Ishikawa (cell line): ENCODE measurements at regions not wholly inside any gene's neighbourhood (a gene's known extent, or its start where the extent isn't known, plus 50 kb on each side); places are given as distances from the start of the nearest gene placed in this dataset.

Source experiments
- CEBPB ChIP-seq: IDR thresholded peaks from 2 replicates; pipeline ENCODE4 v1.6.1; 2012
- CREB1 ChIP-seq: IDR thresholded peaks from 2 replicates; pipeline ENCODE4 v1.6.1; 2012; ENCODE audit warnings: low read depth
- EGR1 ChIP-seq: IDR thresholded peaks from 2 replicates; pipeline ENCODE4 v1.6.1; 2012
- EP300 ChIP-seq: IDR thresholded peaks from 2 replicates; pipeline ENCODE4 v1.6.1; 2012; ENCODE audit warnings: borderline replicate concordance
- FOXM1 ChIP-seq: IDR thresholded peaks from 2 replicates; pipeline ENCODE4 v1.6.1; 2012; ENCODE audit warnings: low read depth, borderline replicate concordance
- MAX ChIP-seq: IDR thresholded peaks from 2 replicates; pipeline ENCODE4 v1.6.1; 2012
- NFIC ChIP-seq: IDR thresholded peaks from 2 replicates; pipeline ENCODE4 v1.6.1; 2012
- RAD21 ChIP-seq: IDR thresholded peaks from 2 replicates; pipeline ENCODE4 v1.6.1; 2012; ENCODE audit warnings: low read depth
- REST ChIP-seq: IDR thresholded peaks from 2 replicates; pipeline ENCODE4 v1.6.1; 2012; ENCODE audit warnings: low read depth, mild to moderate bottlenecking
- TAF1 ChIP-seq: IDR thresholded peaks from 2 replicates; pipeline ENCODE4 v1.6.1; 2012; ENCODE audit warnings: low read depth, mild to moderate bottlenecking
- TCF12 ChIP-seq: IDR thresholded peaks from 2 replicates; pipeline ENCODE4 v1.6.1; 2012; ENCODE audit warnings: low read depth
- TEAD4 ChIP-seq: IDR thresholded peaks from 2 replicates; pipeline ENCODE4 v1.6.1; 2012
- YY1 ChIP-seq: IDR thresholded peaks from 2 replicates; pipeline ENCODE4 v1.6.1; 2012; ENCODE audit warnings: low read depth
- ZBTB7A ChIP-seq: IDR thresholded peaks from 2 replicates; pipeline ENCODE4 v1.6.1; 2012; ENCODE audit warnings: low read depth

GRCh38 chr21:41073558-41073957 lies 94.4 kb upstream of the BACE2 start:
- TF ChIP-seq EP300: no peak
- no peak for TF ChIP-seq RAD21
- TF ChIP-seq CEBPB: no peak
- TF ChIP-seq TAF1: no peak
- TF ChIP-seq YY1: no peak
- no peak for TF ChIP-seq TEAD4
- no peak for TF ChIP-seq ZBTB7A
- TF ChIP-seq CREB1: no peak
- no peak for TF ChIP-seq MAX
- no peak for TF ChIP-seq TCF12
- no peak for TF ChIP-seq EGR1
- TF ChIP-seq NFIC: no peak
- TF ChIP-seq FOXM1: no peak
- no peak for TF ChIP-seq REST
